GM21360 (cell line): ENCODE measurements at regions not wholly inside any gene's neighbourhood (a gene's known extent, or its start where the extent isn't known, plus 50 kb on each side); places are given as distances from the start of the nearest gene placed in this dataset.

Experiments used
- ATAC-seq: cut with Tn5 transposase; IDR thresholded peaks from one replicate; pipeline ENCODE4 v1.9.1; 2021; ENCODE audit warnings: mild to moderate bottlenecking, moderate library complexity; ENCODE audit not compliant: unreplicated experiment

DNA sequence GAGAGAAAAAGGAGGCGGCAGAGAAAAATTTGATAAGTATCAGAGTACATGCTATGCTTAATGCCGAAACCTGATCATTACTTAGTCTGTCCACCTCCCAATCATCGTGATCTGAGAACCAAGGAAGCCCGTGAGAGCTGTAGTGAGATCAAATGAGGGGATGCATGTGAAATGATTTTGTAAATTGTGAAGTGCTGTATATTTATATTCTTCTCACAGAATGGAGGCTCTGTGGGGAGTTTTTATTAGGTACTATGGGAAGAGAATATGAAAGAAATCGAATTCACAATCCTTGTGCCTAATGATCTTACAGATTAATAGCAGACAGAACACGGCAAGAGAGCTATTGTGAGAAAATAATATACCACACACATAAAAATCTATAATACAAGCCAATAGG is 115.5 kb downstream of the LYPLAL1 start:
- no peak for ATAC-seq

DNA sequence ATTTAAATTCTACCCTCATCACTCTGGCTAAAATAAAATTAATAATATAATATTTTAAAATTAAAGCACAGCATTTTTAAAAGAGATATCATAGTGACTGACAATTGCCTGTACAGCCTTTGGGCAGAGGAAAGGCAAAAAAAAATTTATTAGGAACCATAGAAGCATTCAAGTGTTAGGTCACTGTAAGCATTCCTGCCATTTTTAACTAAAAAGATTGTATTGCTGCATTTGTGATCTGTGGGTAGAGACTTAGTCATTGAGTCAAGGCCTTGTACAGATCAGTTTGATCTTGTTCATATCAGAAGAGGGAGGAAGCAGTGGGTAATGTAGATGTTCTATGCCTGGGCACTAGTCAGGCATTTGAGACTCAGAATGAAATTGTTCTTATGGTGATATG is 109.9 kb downstream of the LYPLAL1 start:
- ATAC-seq = no peak

DNA sequence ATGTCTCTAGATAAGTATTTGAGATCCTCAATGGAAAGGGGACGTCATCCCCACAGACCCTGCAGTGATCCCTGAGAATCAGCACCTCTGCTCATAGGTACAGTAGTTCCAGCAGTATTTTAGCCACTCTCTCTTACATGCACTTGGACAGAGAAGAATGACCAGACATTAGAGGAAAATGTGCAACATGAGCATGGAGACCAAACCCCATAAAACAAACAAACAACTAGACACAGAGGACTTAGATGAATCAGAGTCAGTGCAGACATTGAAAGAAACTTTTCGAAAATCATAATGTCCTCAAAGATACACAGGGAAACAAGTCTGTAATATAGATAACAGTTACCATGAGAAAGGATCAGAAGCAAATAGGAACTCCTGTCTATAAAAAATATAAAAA is 108.2 kb downstream of the LYPLAL1 start:
- no peak for ATAC-seq

DNA sequence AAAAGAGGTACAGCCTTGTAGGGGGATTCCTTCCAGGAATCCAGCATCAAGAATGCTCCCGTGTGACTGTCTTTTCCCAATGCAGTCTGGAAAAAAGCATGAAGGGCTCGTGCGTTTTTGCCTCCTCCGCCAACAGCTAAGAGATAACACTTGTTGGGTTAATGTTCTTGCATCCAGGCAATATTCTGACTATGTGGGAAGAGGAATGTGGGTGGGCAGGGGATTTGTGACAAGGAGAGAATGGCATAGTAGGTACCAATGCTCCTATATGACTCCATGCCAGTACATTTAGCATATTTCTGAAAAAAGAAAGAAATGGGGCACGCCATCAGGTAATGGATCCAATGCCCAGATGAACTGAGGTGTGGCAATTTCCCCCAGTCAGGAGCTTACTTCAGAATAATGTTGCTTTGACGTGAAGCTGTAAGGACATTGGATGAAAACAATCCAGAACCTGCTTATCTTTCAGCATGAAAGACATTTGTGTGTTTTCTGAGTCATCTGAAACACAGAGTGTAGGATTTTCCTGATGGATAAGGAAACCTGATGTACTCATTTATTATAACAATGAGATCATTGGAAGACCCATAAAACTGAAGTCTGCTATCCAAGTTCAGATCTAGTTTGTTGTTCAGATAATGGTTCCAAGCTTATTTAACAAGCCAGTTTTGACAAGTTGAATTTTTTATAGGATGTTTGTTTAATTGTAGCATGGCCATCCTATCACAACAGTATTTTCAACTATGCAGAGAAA is 105.5 kb downstream of the LYPLAL1 start:
- no peak for ATAC-seq

DNA sequence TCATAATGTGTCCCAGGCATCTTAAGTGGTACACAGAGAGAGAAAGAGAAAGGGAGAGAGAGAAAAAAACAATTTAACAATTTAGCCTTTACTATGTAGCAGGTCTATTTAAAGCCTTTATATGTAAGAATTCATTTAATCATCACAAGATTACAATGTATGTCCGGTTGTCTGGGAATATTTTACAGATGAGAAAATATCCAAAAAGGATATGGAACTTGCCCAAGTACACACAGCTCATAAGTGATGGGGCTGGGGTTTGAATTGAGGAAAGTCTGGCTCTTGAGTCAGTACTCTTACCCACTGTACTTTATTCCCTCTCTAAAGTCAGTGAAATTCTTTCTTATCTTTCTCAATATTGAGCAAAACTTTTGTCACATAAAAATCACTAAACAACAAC is 104.6 kb downstream of the LYPLAL1 start:
- ATAC-seq = no peak

DNA sequence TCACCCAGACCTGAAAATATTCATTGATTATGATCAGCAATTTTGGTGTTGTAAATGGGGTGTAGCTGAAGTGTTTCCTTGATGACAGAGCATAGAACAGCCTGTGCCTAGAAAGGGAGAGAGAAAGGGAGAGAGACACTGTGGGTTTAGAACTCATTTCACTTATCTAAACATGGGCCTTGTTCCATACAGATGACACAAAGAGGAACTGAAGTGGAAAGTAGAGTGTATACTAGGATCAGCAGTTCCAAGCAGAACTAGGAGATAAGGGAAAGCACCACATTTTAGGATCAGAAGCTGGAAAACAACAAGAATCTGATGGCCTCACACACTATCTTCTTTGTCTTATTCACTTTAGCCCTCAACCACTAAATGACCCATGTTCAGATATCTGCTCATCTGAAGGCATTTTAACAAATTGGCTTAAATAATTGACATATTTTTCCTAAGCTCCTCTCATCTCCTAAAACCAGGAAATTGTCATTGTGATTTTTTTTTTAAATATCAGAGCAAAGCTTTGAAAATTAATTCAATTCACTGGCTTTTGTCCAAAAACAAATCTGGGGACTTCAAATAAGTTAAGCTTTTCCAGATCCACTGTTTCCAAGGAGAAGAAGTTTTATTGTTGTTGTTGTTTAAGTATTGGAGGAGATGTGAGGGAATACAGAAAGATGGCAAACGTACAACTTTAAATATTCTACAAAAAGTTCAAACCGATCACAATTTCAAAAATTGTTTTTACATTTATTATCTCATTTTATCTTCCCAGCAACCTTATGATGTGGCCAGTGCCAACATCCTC is 103.8 kb downstream of the LYPLAL1 start:
- no peak for ATAC-seq

DNA sequence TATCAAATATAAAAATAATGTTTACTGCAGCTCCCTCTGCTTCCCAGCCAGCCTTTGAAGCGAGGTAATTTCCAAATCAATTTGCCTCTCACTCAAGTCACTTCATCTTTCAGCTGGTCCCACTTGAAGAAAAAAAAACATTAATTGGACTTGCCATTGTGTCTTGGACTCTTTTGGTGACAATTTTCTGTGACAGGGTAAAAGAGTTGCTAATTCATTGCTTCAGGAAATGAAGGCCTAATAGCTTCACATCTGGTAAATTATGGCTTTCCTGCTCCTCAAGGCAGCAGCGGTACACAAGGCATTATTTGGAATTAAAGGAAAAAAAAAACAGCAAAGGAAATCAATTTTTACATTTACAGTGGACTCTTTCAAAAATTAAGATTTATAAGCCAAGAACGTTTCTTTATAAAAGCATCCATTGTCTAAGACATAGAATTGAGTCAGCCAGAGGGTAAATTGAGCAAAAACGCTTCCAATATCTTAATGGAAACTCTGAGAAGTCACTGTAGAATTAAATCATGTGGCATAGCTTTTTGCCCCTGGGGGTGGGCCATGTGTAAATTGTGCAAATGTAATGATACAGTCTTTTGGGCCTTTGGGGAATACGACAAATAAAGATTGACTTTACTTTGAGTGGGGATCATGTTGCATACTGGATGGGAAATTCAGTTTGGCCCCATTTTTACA is 102.5 kb downstream of the LYPLAL1 start:
- no peak for ATAC-seq

DNA sequence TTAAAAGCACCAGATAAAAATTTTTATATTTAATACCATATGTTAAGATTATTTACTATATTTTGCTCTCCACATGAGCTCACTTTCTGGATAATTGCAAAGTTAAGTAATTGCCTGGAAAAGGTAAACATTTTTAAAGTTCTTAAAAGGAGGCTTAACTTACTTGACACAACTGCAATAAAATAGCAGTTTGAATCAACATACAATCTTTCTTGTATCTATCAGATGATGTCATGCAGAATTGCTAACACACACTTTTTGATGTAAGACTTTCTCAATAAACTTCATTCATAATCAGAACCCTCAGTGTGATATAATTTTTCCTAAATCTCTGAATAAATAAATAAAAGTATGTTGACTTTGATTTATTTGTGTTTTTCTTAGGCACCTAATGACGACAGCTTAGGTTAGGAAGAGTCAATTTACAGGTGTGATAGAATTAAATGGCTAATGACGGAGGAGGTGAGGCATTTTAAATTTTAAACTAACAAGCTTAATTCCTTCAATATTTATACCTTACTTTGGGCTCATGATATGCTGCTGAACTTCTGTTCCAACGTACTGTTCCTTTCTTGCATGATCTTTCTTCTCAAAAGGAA is 99.5 kb downstream of the LYPLAL1 start:
- ATAC-seq = no peak

DNA sequence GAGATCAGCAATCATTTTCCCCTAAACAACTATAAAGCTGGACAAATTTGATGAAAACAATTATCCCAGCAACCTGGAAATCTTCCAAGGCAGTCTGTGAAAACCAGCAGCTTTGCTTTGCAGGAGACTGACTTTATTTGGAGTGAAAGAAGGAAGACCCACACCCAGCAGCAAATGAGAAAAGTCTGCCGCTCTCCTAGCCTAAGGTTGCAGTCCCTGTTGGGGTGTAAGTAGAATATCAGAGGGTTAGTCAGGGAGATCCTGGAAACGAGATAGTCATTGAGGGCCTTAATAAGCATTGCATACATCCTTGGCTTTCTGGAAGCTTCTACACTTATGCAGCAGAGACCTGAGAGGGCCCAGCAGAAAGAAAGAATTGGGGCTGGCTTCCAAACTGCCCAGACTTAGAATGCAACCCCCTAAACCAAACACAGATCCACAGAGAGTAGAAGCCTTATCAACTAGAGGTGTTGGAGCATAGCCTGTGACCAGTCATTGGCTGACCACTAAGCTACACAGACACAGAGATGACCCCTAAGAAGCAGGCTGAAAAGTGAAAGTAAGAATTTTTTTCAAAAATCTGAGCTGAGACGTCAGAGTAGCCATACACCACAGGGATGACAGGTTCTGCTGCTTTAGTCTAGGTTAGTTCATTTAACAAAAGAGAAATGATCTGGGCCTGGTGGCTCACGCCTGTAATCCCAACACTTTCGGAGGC is 98.3 kb downstream of the LYPLAL1 start:
- ATAC-seq = no peak

DNA sequence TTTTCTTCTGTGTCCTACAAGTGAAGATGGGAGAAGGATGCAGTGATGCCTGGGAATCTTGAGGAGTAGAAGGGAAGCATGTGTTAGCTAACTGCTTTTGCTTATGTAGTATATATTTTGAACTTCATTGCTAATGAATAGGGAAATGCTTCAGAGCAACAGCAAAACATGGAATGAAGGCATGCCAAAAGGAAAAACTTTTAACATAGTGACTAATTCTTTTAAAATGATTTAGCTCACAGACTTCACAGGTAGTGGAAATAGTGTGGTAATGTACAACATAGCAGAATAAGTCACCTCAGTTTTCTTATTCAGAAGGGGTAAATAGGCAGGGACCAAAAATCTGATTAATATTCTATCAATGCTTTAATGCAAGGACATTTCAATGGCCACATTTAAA is 95.5 kb downstream of the LYPLAL1 start:
- no peak for ATAC-seq

DNA sequence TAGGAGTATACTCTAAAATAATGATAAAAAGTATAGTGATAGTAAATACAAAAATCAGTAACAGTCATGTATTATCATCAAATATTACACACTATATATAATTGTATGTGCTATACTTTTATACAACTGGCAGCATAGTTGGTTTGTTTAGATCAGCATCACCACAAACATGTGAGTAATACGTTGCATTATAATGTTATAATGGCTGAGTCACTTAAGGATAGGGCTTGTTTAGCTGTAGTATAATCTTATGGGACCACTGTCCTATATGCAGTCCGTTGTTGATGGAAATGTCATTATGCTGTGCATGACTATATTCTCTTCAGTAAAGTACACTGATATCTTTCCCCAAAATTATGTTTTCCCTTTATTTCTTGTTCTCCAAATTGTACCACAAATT is 92.8 kb downstream of the LYPLAL1 start:
- ATAC-seq = no peak

DNA sequence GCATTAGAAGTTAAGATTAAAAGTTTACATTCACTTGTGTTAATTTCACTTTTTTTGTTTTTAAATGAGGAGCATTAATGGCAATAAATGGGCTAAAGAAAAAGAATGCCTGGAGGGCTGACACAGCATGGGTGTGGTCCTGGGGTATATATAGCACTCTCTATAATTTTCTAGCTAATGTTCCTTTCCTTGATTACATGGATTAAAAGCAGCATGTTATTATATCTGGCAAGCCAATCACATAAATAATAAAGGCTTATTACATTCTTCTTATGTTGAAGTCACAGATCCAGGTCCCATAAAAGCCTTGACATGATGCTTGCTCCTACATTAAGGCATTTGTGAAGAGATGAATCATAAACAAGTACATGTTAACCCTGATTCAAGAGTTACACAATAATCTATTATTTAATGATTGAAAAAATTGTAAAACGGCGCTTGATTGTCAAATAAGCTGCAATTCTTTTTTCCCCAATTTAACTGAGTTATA is 91.4 kb downstream of the LYPLAL1 start:
- ATAC-seq = no peak

DNA sequence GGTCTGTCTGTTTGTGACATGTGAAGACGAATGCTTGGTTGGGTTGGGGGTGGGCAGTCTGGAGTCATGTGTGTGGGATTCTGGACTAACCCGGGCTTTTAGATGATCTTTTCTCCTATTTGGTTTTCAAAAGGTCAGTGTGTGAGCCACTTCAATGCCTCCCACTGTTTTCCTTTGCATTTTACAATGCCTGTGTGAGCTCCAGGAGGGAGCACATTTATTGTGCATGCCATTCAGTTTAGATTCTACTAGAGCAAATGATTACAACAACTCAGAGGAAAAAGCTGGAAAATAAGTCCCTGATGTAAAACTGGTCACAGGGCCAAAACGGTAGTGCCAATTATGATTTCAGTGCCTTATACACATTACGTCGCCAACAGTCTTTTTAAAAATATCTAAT is 90.9 kb downstream of the LYPLAL1 start:
- no peak for ATAC-seq
